HG03520 (cell line): ENCODE measurements at regions not wholly inside any gene's neighbourhood (a gene's known extent, or its start where the extent isn't known, plus 50 kb on each side); places are given as distances from the start of the nearest gene placed in this dataset.

ENCODE experiments used
- ATAC-seq: cut with Tn5 transposase; IDR thresholded peaks from one replicate; pipeline ENCODE4 v1.9.1; 2021; ENCODE audit warnings: mild to moderate bottlenecking, moderate library complexity; ENCODE audit not compliant: unreplicated experiment

- no peak for ATAC-seq
Observed at GRCh38 chr20:39855056-39855455, 834.0 kb downstream of the MAFB start.

- no peak for ATAC-seq
Observed at GRCh38 chr20:39853636-39854035, 835.4 kb downstream of the MAFB start.

GRCh38 chr20:39853050-39853449 lies 836.0 kb downstream of the MAFB start:
- no peak for ATAC-seq

- no peak for ATAC-seq
Observed at GRCh38 chr20:39851459-39851858, 837.6 kb downstream of the MAFB start.

DNA sequence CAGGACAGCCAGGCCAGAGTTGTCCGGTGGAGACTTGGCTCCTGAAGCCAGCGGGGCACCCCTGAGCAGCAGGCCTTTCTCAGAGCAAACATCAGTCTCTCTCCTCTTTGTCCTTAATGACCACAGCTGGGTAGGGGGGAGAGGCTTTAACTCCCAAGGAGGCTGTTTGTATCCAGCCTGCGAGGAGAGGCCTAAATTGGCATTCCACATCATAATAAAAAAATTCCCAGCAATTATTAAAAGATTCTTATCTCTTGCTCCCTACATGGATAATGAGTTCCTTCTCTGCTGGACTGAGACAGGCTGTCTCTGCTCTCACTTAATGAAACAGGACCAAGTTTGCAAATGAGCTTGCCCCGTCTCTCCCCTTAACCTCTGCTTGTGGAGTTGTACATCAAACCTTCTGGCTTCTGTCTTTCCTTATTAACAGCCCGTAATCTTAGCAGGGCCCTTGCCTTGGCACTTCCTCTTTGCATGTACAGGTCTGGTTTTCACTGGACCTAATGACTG lies 838.2 kb downstream of the MAFB start:
- ATAC-seq, result no peak

- no peak for ATAC-seq
Observed at GRCh38 chr20:39850246-39850645, 838.8 kb downstream of the MAFB start.

- no peak for ATAC-seq
Observed at GRCh38 chr20:39849664-39850063, 839.4 kb downstream of the MAFB start.

GRCh38 chr20:39849171-39849570 lies 839.9 kb downstream of the MAFB start:
- ATAC-seq, result no peak

DNA sequence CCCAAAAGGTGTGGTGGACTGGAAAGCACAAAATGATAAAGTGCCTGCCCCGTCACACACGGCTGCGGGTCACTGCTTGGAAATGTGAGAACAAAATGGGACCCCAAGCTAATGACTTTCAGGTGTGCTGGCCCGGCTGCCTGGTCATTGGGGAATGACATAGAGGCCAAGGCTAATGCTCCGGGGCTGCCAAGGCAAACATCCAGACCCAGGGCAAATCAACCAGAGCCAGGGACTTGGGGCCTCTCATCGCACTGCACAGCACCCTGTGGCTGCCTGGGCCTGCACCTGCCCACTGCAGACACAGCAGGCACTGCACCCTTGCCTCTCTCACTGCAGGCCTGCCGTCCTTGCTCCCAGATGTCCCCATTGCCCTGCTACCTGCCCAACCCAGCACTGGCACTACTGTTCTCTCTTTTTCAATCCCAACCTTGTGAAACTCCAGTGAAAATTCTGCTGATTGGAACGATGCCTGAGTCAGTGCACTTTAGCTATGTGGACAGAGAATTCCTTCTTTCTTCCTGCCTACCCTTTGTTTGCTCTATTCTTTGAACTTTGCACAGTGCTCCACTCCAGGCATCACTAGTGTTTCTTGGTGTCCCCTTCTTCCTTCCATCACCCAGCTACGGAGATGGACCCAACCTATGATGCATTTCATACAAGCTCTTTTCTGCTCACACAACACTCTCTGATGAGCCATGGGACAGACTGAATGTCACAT lies 849.5 kb downstream of the MAFB start:
- no peak for ATAC-seq

DNA sequence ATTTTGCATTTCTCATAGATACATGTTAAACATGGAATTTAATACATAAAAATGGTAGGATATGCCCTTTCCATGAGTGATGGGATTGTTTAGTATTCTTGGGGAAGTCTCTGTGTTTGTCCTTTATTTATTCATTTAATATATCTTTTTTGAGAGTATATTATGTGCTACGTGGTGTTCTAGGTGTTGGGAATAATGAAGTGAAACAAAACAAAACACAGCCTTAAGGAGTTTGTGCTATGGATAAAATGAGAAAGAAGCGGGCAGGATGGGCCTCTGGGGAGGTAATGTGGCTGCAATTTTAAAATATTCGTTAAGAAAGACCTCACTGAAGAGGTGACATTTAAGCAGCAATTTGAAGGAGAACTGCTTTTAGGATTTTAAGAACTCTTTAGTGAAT lies 851.5 kb downstream of the MAFB start:
- ATAC-seq, result no peak

GRCh38 chr20:39835130-39835842 lies 853.8 kb downstream of the MAFB start:
- ATAC-seq, result no peak

GRCh38 chr20:39830903-39831302 lies 858.1 kb downstream of the MAFB start:
- ATAC-seq, result no peak

DNA sequence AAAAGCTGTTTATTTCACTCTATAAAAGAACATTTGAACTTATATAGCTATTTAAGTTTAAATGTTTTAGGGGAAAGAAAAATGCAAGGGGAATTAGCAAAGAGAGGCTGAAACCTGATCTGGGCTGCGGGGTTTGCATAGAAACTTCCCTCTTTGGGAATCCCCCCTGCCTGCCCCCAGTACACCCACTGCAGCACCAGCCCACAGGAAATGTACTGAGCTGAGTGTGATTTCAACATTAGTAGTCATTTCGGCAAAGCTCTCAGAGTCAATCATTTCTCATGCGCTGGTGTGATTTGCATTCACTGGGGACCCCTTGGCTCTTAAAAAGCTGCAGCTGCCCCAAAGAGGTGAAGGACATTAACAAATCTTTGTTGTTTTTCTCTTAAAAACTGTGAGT lies 859.4 kb downstream of the MAFB start:
- ATAC-seq, result peak; percentile 80

GRCh38 chr20:39829256-39829655 lies 859.8 kb downstream of the MAFB start:
- ATAC-seq, result no peak

DNA sequence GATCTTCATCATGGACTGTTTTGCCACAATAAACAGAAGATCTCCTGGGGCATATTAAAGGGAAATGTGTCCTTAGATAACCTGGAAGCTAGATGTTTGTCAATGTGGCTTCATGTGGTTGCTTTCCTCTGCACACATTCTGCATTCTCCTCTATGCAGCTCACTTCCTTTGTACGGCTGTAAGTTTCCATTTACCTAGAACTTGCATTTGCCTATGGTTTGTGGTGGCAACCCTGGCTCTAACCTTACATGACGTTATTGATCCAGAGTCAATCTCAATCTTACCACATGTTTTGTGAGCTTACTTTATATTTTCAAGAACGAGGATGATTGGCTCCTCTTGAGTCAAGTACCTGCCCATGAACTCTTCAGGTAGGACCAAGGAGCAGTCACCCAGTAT lies 863.1 kb downstream of the MAFB start:
- peak; percentile 70 for ATAC-seq

- ATAC-seq, result no peak
Observed at GRCh38 chr20:39825524-39825923, 863.4 kb downstream of the DHX35 start.

- ATAC-seq, result no peak
Observed at GRCh38 chr20:39823224-39823623, 861.1 kb downstream of the DHX35 start.

GRCh38 chr20:39822667-39823066 lies 860.5 kb downstream of the DHX35 start:
- no peak for ATAC-seq

GRCh38 chr20:39813190-39813829 lies 851.2 kb downstream of the DHX35 start:
- ATAC-seq, result peak; percentile 81

GRCh38 chr20:39812116-39812515 lies 850.0 kb downstream of the DHX35 start:
- no peak for ATAC-seq

DNA sequence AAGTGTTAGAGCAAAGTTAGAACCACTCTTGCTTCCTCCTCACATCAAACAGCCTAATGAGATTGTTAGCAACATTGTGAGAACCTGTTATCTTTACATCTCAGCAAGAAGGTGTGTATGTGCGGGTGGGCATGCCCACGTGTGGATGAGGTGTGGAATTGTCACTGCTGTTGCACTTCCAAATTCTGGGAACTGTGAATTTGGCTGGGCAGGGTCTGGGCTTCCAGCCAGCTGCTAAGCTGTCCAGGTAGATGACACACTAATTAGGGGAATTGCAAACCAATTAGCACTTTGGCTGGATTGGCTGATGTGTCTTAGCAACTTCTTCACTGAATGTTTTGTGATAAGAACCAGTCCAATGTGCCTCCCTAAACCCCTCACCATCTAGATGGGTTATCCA lies 848.2 kb downstream of the DHX35 start:
- ATAC-seq, result no peak

GRCh38 chr20:39808613-39809012 lies 846.5 kb downstream of the DHX35 start:
- ATAC-seq, result no peak
